Keratinocyte (primary cell): ENCODE measurements at regions not wholly inside any gene's neighbourhood (a gene's known extent, or its start where the extent isn't known, plus 50 kb on each side); places are given as distances from the start of the nearest gene placed in this dataset.

Experiments used
- DNase-seq: peaks from one replicate; pipeline ENCODE4 v3.0.0-alpha.2; 2011; ENCODE audit warnings: low read depth, missing footprints, low spot score
- FAIRE-seq: peaks from 2 replicates; lab custom pipeline; 2011; peaks lifted over from hg19 to GRCh38; lab: Jason Lieb, UNC
- H2AFZ ChIP-seq: 2 replicates; pipeline ENCODE4 v1.6.0; 2012; ENCODE audit warnings: low read length, control low read depth, inconsistent platforms; ENCODE audit not compliant: control insufficient read depth
- H3K27ac ChIP-seq: 2 replicates; pipeline ENCODE4 v1.5.1; 2011; ENCODE audit warnings: low read length; ENCODE audit not compliant: control insufficient read depth, insufficient read depth
- H3K27me3 ChIP-seq: 3 replicates; pipeline ENCODE4 v1.6.0; 2011; ENCODE audit warnings: low read length; ENCODE audit not compliant: control insufficient read depth, insufficient read depth; ENCODE audit errors: extremely low read depth
- H3K36me3 ChIP-seq, 2 experiments: 2 replicates in 1 of 2; 3 replicates in 1 of 2; pipeline ENCODE4 v1.5.1; 2011; ENCODE audit warnings: low read length in 2 of 2, mild to moderate bottlenecking in 1 of 2; ENCODE audit not compliant: control insufficient read depth in 2 of 2, insufficient read depth in 2 of 2; ENCODE audit errors: extremely low read depth in 1 of 2
- H3K4me1 ChIP-seq: 3 replicates; pipeline ENCODE4 v1.5.1; 2011; ENCODE audit warnings: low read length; ENCODE audit not compliant: control insufficient read depth, insufficient read depth; ENCODE audit errors: extremely low read depth
- H3K4me2 ChIP-seq: 3 replicates; pipeline ENCODE4 v1.6.0; 2011; ENCODE audit warnings: low read depth, low read length; ENCODE audit not compliant: control insufficient read depth, insufficient read depth; ENCODE audit errors: extremely low read depth
- H3K4me3 ChIP-seq, 3 experiments: fragments of 200-600 bp in 1 of 3; sonication (generic) in 1 of 3; 2 replicates in 2 of 3; 3 replicates in 1 of 3; pipeline ENCODE4 v1.5.1; 2011 to 2016; ENCODE audit warnings: low read length in 3 of 3, mild to moderate bottlenecking in 3 of 3, control low read depth in 2 of 3, inconsistent platforms in 1 of 3, low read depth in 1 of 3, mixed read lengths in 1 of 3, mixed run types in 1 of 3, moderate library complexity in 1 of 3; ENCODE audit not compliant: control insufficient read depth in 2 of 3, insufficient read depth in 2 of 3; ENCODE audit errors: extremely low read depth in 1 of 3
- H3K79me2 ChIP-seq: 2 replicates; pipeline ENCODE4 v1.6.0; 2012; ENCODE audit warnings: low read length; ENCODE audit not compliant: control insufficient read depth, insufficient read depth
- H3K9ac ChIP-seq: 3 replicates; pipeline ENCODE4 v1.6.0; 2011; ENCODE audit warnings: low read length; ENCODE audit not compliant: control insufficient read depth, insufficient read depth; ENCODE audit errors: extremely low read depth
- H3K9me1 ChIP-seq: 3 replicates; pipeline ENCODE4 v1.6.0; 2011; ENCODE audit warnings: low read length; ENCODE audit not compliant: control insufficient read depth, insufficient read depth; ENCODE audit errors: extremely low read depth
- H3K9me3 ChIP-seq: 2 replicates; pipeline ENCODE4 v1.5.1; 2012; ENCODE audit warnings: low read depth, low read length; ENCODE audit not compliant: control insufficient read depth
- H4K20me1 ChIP-seq: 3 replicates; pipeline ENCODE4 v1.6.0; 2011; ENCODE audit warnings: low read length; ENCODE audit not compliant: control insufficient read depth, insufficient read depth; ENCODE audit errors: extremely low read depth
- EZH2 ChIP-seq: IDR thresholded peaks from one replicate; pipeline ENCODE4 v1.6.1; 2012; ENCODE audit warnings: inconsistent platforms, mild to moderate bottlenecking, low read length, moderate library complexity
- dilution Hi-C: fragments of 300-500 bp; cut with MboI; formaldehyde crosslinking; loops from one replicate; pipeline ENCODE4 v1.7.0; 2020; ENCODE audit warnings: low sequenced_read_pairs; ENCODE audit not compliant: extremely low pct_ligation_motif_present
- TF ChIP-seq, protein P1 (sequence below), 3 experiments: IDR thresholded peaks in 1 of 3; conservative IDR thresholded peaks in 1 of 3; optimal IDR thresholded peaks in 1 of 3; 2 replicates in 2 of 3; 3 replicates in 1 of 3; pipeline versions ENCODE3 to v1.5.1; 2011; ENCODE audit warnings: low read length in 3 of 3, mild to moderate bottlenecking in 3 of 3, moderate library complexity in 2 of 3, control low read depth in 1 of 3, inconsistent platforms in 1 of 3; ENCODE audit not compliant: insufficient read depth in 2 of 3; ENCODE audit errors: extremely low read depth in 1 of 3

DNA sequence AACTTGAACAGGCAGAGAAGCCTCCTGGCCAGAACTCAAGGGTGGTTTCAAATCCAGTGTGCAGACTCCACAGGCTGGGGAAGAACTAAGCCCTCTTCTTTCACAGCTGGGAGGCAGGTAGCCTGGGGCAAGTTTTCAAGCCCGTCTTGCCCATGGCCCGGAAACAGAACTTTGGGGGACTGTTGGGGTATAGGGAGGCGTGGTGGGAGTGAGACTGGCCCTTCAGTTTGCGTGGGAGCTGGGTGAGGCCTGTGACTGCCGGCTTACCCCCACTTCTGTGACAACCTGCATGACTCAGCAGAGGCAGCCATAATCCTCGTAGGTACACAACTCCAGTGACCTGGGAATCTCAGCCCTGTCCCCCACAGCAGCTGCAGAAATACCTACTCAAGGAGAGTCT lies 1125.7 kb downstream of the HACE1 start:
- TF ChIP-seq, protein P1, sequence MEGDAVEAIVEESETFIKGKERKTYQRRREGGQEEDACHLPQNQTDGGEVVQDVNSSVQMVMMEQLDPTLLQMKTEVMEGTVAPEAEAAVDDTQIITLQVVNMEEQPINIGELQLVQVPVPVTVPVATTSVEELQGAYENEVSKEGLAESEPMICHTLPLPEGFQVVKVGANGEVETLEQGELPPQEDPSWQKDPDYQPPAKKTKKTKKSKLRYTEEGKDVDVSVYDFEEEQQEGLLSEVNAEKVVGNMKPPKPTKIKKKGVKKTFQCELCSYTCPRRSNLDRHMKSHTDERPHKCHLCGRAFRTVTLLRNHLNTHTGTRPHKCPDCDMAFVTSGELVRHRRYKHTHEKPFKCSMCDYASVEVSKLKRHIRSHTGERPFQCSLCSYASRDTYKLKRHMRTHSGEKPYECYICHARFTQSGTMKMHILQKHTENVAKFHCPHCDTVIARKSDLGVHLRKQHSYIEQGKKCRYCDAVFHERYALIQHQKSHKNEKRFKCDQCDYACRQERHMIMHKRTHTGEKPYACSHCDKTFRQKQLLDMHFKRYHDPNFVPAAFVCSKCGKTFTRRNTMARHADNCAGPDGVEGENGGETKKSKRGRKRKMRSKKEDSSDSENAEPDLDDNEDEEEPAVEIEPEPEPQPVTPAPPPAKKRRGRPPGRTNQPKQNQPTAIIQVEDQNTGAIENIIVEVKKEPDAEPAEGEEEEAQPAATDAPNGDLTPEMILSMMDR (optimal IDR thresholded peaks at IDR 0.05 in 1 of 3, IDR thresholded peaks at IDR 0.05 in 1 of 3, conservative IDR thresholded peaks at IDR 0.05 in 1 of 3; ENCODE audit: extremely low read depth in 1 of 3, insufficient read depth in 2 of 3, low read length in 3 of 3) = no peak
- no peak for TF ChIP-seq EZH2
- Histone ChIP-seq H2AFZ (no peak overlapping the region), H3K27ac (no peak overlapping the region), H3K36me3 (no peaks in the 10 kb centered on the region), H3K9ac (no peak overlapping the region), H4K20me1 (no peaks in the 10 kb centered on the region), H3K27me3 (no peaks in the 10 kb centered on the region), H3K4me1 (no peaks in the 10 kb centered on the region), H3K4me2 (no peak overlapping the region), H3K79me2 (no peaks in the 10 kb centered on the region), H3K9me3 (no peaks in the 10 kb centered on the region), H3K9me1 (no peaks in the 10 kb centered on the region), H3K4me3 (no peak overlapping the region)
- dilution Hi-C loops = no loop called here
- no peak for FAIRE-seq
- no peak for DNase-seq

GRCh38 chr6:103729658-103730057 lies 1130.1 kb downstream of the HACE1 start:
- Histone ChIP-seq H3K79me2 (no peaks in the 10 kb centered on the region), H3K9ac (no peak overlapping the region), H4K20me1 (no peaks in the 10 kb centered on the region), H3K27me3 (no peaks in the 10 kb centered on the region), H3K4me3 (no peak overlapping the region), H3K4me1 (no peaks in the 10 kb centered on the region), H3K9me1 (no peaks in the 10 kb centered on the region), H3K9me3 (no peaks in the 10 kb centered on the region), H3K27ac (no peak overlapping the region), H3K36me3 (no peaks in the 10 kb centered on the region), H3K4me2 (no peak overlapping the region), H2AFZ (no peak overlapping the region)
- TF ChIP-seq EZH2 = no peak
- TF ChIP-seq, protein P1 (optimal IDR thresholded peaks at IDR 0.05 in 1 of 3, IDR thresholded peaks at IDR 0.05 in 1 of 3, conservative IDR thresholded peaks at IDR 0.05 in 1 of 3; ENCODE audit: extremely low read depth in 1 of 3, insufficient read depth in 2 of 3, low read length in 3 of 3) = no peak
- FAIRE-seq (no peak), DNase-seq (no peak)
- dilution Hi-C loops = no loop called here
